ENCODE measurements at regions not wholly inside any gene's neighbourhood (a gene's known extent, or its start where the extent isn't known, plus 50 kb on each side); places are given as distances from the start of the nearest gene placed in this dataset.
"Not testable (repeated sequence)": the region's sequence is repeated elsewhere in the genome, so short reads cannot be mapped to it uniquely, and the experiment has no call there.

- Histone ChIP-seq H3K27me3 (ENCODE audit: control insufficient read depth in 1 of 2, insufficient read depth in 2 of 2, low read length in 2 of 2) (no peaks in the 10 kb centered on the region), H3K9me3 (ENCODE audit: control insufficient read depth in 1 of 2, insufficient read depth in 1 of 2, low read length in 2 of 2) (no peaks in the 10 kb centered on the region), H3K27ac (ENCODE audit: low read depth in 1 of 2, low read length in 2 of 2) (no peak overlapping the region), H3K4me1 (ENCODE audit: insufficient read depth, low read length) (no peaks in the 10 kb centered on the region), H3K36me3 (ENCODE audit: insufficient read depth, low read length) (no peaks in the 10 kb centered on the region), H3K4me3 (ENCODE audit: low read length) (no peak overlapping the region)
- no peak for TF ChIP-seq CTCF (IDR thresholded peaks at IDR 0.05)
- CTCF ChIA-PET, result no interaction called here
- Mint-ChIP-seq H3K4me1 (ENCODE audit: low read depth) (no peaks in the 10 kb centered on the region), H3K36me3 (ENCODE audit: low read depth) (no peaks in the 10 kb centered on the region), H3K9me3 (no peaks in the 10 kb centered on the region), H3K4me3 (no peak overlapping the region), H3K27ac (no peak overlapping the region), H3K27me3 (no peaks in the 10 kb centered on the region)
- ATAC-seq (ENCODE audit: poor library complexity) (no peak), DNase-seq (no peak)
- intact Hi-C loops (cut with DNase I, micrococcal nuclease), result no loop called here
- POLR2A ChIA-PET, result no interaction called here
Measured at GRCh38 chr11:86167499-86168164, 76.9 kb upstream of the EED start.

- H3K27me3 ChIP-seq (ENCODE audit: control insufficient read depth in 1 of 2, insufficient read depth in 2 of 2, low read length in 2 of 2); H3K36me3 ChIP-seq (ENCODE audit: insufficient read depth, low read length); intact Hi-C loops (cut with DNase I, micrococcal nuclease); H3K27me3 Mint-ChIP-seq; H3K27ac ChIP-seq (ENCODE audit: low read depth in 1 of 2, low read length in 2 of 2); H3K36me3 Mint-ChIP-seq (ENCODE audit: low read depth); H3K4me1 ChIP-seq (ENCODE audit: insufficient read depth, low read length); H3K9me3 Mint-ChIP-seq; H3K4me3 ChIP-seq (ENCODE audit: low read length); H3K4me1 Mint-ChIP-seq (ENCODE audit: low read depth); POLR2A ChIA-PET; H3K4me3 Mint-ChIP-seq; CTCF ChIA-PET; DNase-seq; H3K9me3 ChIP-seq (ENCODE audit: control insufficient read depth in 1 of 2, insufficient read depth in 1 of 2, low read length in 2 of 2); ATAC-seq (ENCODE audit: poor library complexity); H3K27ac Mint-ChIP-seq: not testable (repeated sequence)
Measured at GRCh38 chr11:86166287-86166686, 78.3 kb upstream of the EED start.

- no peaks in the 10 kb centered on the region for H3K4me1 ChIP-seq (ENCODE audit: insufficient read depth, low read length)
- no peak overlapping the region for H3K27ac ChIP-seq (ENCODE audit: low read depth in 1 of 2, low read length in 2 of 2)
- Mint-ChIP-seq H3K9me3 (no peaks in the 10 kb centered on the region), H3K27me3 (no peaks in the 10 kb centered on the region), H3K27ac (no peak overlapping the region), H3K4me3 (no peak overlapping the region), H3K4me1 (ENCODE audit: low read depth) (no peaks in the 10 kb centered on the region), H3K36me3 (ENCODE audit: low read depth) (no peaks in the 10 kb centered on the region)
- no peak for TF ChIP-seq CTCF (IDR thresholded peaks at IDR 0.05)
- POLR2A ChIA-PET, result no interaction called here
- no peaks in the 10 kb centered on the region for H3K27me3 ChIP-seq (ENCODE audit: control insufficient read depth in 1 of 2, insufficient read depth in 2 of 2, low read length in 2 of 2)
- H3K9me3 ChIP-seq (ENCODE audit: control insufficient read depth in 1 of 2, insufficient read depth in 1 of 2, low read length in 2 of 2), result no peaks in the 10 kb centered on the region
- no peaks in the 10 kb centered on the region for H3K36me3 ChIP-seq (ENCODE audit: insufficient read depth, low read length)
- intact Hi-C loops (cut with DNase I, micrococcal nuclease), result no loop called here
- no peak overlapping the region for H3K4me3 ChIP-seq (ENCODE audit: low read length)
- ATAC-seq (ENCODE audit: poor library complexity) (no peak), DNase-seq (no peak)
- CTCF ChIA-PET, result no interaction called here
Measured at GRCh38 chr11:86164106-86164505, 80.4 kb upstream of the EED start.

GRCh38 chr11:86163221-86163876 is 81.2 kb upstream of the EED start:
- H3K36me3 ChIP-seq (ENCODE audit: insufficient read depth, low read length); POLR2A ChIA-PET; DNase-seq; H3K27me3 Mint-ChIP-seq; H3K4me3 ChIP-seq (ENCODE audit: low read length); H3K9me3 Mint-ChIP-seq; H3K36me3 Mint-ChIP-seq (ENCODE audit: low read depth); H3K27ac ChIP-seq (ENCODE audit: low read depth in 1 of 2, low read length in 2 of 2); H3K27ac Mint-ChIP-seq; H3K27me3 ChIP-seq (ENCODE audit: control insufficient read depth in 1 of 2, insufficient read depth in 2 of 2, low read length in 2 of 2); H3K4me3 Mint-ChIP-seq; H3K9me3 ChIP-seq (ENCODE audit: control insufficient read depth in 1 of 2, insufficient read depth in 1 of 2, low read length in 2 of 2); H3K4me1 ChIP-seq (ENCODE audit: insufficient read depth, low read length); H3K4me1 Mint-ChIP-seq (ENCODE audit: low read depth); intact Hi-C loops (cut with DNase I, micrococcal nuclease); CTCF ChIA-PET; ATAC-seq (ENCODE audit: poor library complexity): not testable (repeated sequence)
